ENCODE measurements at regions not wholly inside any gene's neighbourhood (a gene's known extent, or its start where the extent isn't known, plus 50 kb on each side); places are given as distances from the start of the nearest gene placed in this dataset.

GRCh38 chr2:43050866-43051265 is 175.5 kb downstream of the ZFP36L2 start:
- DNase-seq: no peak

GRCh38 chr2:43049836-43050801 is 176.3 kb downstream of the ZFP36L2 start:
- peak; percentile 34 for DNase-seq

- peak; percentile 34 for DNase-seq
These were observed 179.1 kb downstream of the ZFP36L2 start for GRCh38 chr2:43047187-43047780.

DNA sequence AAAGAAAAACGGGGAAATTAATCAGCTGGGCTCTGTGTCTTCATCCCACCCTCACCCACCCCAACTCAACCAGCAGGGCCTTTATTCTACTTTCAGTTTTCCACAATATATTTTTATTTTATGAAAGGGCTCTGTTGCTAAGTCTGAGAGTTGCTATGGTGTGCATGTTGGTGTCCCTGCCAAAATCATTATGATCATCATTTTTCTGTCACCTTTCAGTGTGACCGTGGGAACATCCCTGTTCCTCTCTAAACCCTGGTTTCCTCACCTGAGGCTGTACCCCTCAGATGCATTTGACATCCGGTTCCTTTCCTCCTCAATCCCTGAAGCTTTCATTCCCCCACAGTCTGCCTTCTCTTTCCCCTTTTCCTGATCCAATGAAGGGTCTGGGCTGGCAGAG is 180.5 kb downstream of the ZFP36L2 start:
- no peak for DNase-seq

DNA sequence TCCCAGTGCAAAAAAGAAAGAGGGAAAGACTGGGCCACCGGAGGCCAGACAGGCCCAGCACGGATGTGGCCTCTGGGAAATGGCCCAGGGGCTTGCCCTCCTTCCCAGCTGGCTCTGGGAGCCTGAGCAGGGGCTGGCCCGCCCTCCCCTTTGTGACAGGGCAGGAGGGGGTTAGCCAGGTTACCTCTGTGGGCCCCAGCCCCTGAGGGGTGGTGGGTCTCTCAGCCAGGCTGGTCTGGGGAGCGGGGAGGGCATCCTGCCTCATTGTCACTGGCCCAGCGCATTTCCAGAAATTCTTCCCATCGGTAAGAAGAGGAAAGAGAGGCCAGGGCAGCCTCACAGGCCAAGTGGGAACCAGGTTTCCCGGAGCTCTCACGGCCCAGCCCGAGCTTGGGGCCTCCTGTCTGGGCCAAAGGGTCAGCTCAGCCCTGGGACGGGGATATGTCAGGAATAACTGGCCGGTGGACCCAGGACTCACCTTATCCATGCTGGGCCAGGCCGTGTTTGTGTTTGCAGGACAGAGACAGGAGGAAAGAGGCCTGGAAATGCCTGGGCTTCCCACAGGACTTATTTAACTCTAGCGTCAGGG is 182.2 kb downstream of the ZFP36L2 start:
- no peak for DNase-seq

GRCh38 chr2:43043553-43043870 is 182.9 kb downstream of the ZFP36L2 start:
- DNase-seq: no peak

DNA sequence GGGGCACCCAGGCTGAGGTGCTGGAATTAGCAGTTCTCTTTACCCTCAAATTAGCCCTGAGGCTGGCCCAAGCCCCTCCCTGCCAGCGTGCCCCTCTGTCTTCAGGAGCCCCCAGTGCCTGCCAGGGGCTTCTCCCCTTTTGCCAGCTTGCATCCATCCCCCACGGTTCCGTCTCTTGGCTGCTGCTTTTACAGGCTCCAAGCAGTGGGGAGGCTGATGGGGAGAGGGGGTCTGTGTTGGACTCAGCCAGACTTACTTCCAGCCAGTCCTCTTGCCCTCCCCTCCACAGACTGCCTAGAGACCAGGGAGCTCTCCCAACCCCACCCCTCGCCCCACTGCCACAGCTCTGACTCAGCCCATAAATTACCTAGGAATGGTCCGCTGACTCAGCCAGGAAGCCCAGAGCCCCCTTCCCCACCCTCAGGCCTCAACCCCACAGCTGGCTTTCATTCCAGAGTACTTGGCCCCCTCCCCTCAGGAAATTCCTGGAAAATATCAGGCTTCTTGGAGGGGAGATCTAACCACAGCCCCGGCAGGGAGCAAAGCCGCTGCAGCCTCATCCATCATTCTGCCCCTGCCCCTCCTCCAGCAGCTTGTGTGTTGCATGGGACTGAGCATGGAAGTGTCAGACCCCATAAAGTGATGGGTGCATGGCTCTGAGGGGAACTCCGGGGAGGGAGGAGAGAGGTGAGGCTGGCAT is 184.6 kb downstream of the ZFP36L2 start:
- no peak for DNase-seq

DNA sequence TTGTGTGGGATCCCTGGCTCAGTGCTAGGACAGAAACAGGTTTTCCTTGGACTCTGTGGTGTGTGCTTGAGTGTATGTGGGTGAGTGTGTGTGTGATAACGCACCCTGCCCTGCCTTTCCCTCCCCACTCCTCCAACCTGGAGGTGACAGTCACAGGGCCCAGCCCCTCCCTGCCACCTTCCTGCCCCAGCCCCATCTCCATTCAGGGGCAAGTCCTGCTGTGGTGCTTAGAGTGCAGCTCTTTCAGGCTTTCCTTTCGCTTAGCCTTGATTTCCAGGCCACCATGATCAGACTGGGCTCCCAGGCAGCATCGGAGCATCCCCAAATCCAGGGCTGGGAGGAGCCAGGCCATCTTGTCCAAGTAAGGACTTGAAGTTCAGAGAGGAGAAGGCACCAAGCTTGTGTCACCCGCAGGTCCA is 185.2 kb downstream of the ZFP36L2 start:
- DNase-seq: no peak

GRCh38 chr2:43040084-43040854 is 186.1 kb downstream of the ZFP36L2 start:
- peak; percentile 31 for DNase-seq

- DNase-seq: no peak
These were observed 186.9 kb downstream of the ZFP36L2 start for GRCh38 chr2:43039376-43040080.

DNA sequence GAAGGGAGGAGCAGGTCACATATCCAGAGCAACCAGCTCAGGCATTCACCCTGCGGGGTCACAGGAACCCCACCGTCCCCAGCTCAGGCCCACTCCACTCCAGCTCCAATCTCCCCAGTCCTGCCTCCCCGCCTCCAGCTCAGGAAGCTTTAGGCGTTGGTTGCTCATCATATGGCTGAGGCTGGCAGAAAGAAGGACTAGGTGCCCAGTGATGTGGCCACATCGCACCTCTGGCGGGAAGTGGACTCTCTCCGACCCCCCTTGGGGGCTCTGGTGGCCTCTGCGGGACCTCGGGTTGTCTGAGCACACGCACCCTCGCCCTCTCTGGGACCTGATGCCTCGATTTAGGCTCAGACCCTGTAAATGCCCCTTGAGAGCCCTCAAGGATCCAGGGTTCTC is 187.7 kb downstream of the ZFP36L2 start:
- DNase-seq: no peak

DNA sequence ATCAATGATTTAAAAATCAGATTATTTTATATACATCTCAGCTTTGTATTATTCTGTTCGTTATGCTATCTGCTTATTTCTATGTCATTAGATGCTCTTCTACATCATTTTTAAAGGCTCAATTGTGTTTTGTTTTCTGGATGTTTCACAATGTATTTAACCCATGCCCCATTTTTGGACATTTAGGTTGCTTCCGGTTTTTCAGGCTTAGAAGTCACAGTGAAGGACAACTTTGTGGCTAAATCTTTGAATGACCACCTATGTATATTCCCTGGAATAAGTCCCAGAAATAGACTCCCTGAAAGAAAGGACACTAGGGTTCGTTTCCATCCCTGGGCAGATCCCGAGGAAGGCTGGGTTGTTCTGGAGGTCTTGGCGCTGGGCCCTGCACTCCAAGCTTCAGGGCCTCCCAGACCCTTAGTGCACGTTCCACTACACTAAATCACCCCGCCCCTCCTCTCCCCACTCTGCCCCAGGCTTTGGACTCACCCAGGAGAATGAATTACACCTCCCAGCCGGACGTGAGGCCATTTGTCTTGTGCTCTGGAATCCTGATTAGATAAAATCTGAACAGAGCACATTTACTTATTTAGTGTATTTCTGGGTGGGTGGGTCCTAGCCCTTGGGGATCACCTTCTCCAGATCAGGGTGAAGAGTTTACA is 188.2 kb downstream of the ZFP36L2 start:
- DNase-seq: no peak

DNA sequence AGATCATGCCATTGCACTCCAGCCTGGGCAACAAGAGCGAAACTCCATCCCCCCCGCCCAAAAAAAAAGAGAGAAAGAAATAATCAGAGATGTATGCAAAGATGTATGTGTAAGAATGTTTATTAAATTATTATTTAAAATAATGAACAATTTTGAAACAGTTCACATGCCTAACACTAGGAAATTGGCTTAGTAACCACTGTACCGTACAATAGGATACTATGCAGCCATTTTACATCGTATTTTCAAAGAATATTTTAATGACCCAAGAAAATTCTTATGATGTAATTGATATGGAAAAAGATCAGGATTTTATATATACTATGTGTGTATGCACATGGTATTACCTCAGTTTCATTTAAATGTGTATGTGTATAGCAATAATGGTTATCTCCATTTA is 190.5 kb downstream of the ZFP36L2 start:
- no peak for DNase-seq

DNA sequence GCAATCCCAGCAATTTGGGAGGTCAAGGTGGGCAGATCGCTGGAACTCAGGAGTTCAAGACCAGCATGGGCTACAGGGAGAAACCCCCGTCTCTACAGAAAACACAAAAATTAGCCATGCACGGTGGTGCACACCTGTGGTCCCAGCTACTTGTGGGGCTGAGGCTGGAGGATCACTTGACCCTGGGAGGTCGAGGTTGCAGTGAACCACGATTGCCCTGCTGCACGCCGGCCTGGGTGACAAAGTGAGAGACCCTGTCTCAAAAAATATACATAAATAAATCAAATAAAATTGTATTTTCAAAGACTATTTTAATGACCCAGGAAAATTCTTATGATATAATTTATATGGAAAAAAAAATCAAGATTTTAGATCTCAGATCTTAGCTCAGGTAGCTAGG is 191.5 kb downstream of the ZFP36L2 start:
- DNase-seq: no peak

- no peak for DNase-seq
These were observed 192.2 kb downstream of the ZFP36L2 start for GRCh38 chr2:43034242-43034619.

- DNase-seq: no peak
These were observed 192.8 kb downstream of the ZFP36L2 start for GRCh38 chr2:43033466-43034241.

GRCh38 chr2:43033016-43033270 is 193.5 kb downstream of the ZFP36L2 start:
- DNase-seq: no peak

GRCh38 chr2:43032213-43033015 is 194.0 kb downstream of the ZFP36L2 start:
- no peak for DNase-seq

DNA sequence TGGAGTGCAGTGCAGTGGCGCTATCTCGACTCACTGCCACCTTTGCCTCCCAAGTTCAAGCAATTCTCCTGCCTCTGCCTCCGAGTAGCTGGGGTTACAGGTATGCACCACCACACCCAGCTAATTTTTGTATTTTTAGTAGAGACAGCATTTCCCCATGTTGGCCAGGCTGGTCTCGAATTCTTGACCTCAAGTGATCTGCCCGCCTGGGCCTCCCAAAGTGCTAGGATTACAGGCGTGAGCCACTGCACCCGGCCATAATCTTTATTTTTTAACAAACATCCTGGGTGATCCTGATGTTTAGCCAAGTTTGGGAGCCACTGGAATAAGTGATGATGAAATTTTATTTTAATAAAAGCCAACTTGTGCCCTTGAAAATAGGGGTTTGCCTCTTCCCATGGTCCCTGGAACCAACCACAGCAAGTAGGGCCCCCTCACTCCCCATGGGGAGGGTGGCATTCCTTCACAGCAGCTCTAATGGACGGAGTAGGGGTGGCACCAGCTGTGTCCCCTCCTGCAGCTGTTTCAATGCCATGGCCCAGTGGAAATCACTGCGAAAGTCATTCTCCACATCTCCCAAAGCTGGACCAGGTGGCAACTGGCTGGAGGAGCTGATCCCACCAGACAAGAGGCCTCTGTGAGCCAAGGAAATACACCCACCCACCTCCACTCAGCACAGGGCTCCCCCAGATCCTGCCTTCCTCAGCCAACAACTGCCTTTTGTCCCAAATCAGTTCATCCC is 194.8 kb downstream of the ZFP36L2 start:
- no peak for DNase-seq
